NCI-H2227 (cell line): ENCODE measurements at regions not wholly inside any gene's neighbourhood (a gene's known extent, or its start where the extent isn't known, plus 50 kb on each side); places are given as distances from the start of the nearest gene placed in this dataset.

Experiments used
- DNase-seq: peaks from one replicate; lab custom pipeline; 2025; ENCODE audit not compliant: unreplicated experiment; lab: John Stamatoyannopoulos, UW

DNA sequence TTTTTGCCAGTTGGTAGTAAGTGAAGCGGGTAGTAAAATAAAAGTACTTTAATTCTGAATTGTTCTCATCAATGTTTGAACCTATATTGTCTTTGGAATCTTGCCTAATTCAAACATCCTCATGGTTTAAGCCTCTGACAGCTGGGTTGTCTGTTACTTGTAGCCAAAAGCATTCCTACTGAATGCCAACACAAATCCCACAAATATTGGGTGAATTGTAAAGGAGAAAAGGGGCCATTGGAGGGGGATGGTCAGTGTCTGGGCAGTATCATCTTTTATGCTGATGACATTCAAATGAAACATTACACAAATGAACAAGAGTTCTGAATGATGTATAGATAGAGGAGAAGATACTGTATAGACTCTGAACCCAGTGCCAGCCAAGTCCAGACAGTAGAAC, 309.5 kb downstream of the OSTF1 start:
- no peak for DNase-seq

DNA sequence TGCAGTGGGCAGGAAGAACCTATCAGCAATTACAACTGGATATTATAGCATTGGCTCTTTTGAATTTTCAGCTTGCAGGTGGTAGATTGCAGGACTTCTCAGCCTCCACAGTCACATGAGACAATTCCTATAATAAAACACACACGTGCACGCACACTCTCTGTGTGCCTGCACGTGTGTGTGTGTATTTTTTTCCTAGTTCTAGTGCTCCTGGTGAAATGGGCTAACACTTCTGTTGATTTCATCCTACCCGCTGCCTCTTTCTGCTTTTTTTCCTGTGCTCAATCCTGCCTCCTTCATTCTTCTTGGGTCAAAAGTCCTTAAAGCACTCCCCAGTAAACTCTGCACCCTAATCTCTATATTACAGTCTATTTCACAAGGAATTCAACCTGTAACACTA, 320.1 kb downstream of the OSTF1 start:
- no peak for DNase-seq

GRCh38 chr9:75410405-75410804, 322.1 kb downstream of the OSTF1 start:
- DNase-seq: no peak

DNA sequence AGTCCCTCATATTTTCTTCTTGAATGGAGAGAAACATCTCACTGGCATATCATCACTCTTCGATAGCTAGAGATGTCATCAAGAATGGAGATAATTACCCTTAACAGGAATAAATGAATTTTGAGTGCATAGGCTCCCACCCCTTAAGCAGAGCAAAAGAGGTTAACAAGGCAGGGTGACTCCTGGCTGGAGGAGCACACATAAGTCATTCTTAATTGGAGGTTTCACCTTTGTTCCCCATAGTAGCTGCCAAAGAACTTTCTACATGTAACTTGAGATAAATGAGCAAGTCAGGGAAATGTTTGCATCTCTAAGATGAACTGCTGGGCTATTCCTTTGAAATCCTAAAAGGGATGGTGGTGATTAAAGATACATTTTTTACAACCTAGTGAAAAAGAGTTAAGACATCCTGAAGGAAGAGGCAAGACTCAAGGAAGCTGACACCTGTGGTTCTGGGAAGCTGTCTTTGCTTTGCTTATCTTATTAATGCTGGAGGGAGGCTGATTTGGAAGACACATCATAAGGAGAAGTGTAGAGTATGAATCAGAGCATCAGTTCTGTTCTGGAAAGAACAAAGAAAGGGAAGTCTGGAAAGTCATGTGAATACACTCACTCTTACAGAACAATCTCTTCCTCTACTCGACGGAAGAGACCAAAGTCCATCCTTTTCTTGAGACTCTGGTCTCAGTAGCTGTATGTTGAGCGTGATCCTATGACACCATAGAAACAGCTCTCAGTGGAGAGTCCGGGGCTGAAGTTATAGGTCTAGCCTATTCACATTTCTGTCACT, 326.3 kb downstream of the OSTF1 start:
- DNase-seq: no peak

GRCh38 chr9:75417471-75417870, 329.2 kb downstream of the OSTF1 start:
- DNase-seq: no peak

GRCh38 chr9:75418518-75418917, 330.2 kb downstream of the OSTF1 start:
- no peak for DNase-seq

DNA sequence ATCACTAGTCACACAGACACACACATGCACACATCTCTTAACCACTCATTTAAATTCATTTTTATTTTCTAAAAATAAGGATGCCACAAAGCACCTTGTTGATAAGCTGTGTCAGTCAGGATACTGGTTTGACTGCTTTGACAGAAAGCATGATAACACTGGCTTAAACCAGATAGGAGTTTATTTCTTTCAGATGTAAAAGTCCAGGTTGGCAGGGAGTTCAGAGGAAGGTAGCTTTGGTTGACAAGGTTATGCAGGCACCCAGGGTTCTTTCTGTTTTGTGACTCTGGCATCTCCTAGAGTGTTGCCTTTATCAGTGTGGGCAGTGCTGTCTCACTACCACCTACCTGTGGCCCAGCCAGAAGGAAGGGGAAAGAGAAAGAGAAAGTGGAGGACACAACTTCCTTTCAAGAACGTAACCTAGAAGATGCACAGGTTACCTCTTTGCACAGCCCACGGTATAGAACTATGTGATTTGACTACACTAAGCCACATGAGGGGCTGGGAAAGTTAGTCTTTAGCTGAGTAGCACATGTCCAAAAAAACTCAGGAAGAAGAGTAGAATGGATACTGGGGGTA, 334.7 kb downstream of the OSTF1 start:
- no peak for DNase-seq

DNA sequence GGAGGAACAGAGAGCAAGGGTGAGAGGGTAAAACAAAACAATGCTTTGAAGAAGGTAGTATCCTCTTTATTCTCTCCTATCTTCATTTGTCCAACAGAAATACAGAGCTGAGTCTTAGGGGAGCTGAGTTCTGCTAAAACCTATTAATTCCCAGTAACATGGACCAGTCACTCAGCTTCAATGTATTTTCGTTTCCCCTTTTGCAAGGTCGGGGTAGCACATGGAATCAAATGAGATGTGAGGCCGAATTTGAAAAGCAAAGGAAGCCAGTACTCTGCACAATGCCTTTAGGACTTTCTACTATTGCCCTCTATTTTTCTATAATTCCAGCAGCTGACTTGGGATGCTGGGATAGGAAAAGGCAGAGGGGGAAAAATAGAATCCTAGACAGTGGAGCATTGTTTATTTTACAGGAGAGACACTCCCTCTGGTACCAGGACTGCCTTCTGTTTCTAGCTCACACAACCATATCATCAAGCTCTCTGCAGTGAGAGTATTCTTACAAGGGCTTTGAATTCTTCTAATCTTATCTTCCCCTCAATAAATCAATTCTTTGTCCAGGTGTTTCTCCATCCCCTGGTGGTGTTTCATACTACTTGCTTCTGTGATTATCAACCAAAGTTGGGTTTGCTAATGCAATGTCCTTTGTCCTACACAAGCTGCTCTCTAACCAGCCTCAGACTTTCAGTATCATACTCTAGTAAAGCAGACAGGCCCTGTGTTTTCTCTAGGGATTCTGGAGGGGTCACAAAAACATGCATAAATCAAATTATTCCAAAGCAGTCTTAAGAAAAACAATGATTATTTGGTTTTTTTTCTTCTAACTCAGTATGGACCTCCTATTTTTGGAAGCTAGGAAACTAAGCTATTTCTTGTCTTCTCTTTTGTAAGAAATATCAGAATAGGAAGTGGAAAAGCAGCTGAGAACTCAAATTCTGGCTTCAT, 341.5 kb downstream of the OSTF1 start:
- DNase-seq: no peak

DNA sequence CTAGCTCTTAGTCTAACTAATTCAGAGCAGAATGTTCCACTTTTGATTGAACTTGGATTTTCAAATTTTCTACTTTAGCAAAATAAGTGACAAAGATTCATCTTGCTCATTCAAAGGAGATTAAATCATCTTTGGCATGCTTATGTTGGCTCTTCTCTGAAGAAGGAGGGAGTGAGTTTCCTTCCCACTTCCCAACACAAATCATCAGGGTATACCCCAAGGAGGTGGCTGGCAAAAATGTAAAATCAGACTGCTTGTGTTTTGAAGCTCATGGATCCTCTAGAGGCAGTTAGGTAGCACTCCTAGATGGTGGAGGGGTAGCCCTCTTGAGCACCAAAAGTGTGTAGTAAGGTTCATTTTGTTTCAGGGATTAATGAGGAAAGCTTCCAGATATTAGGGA, 343.1 kb downstream of the OSTF1 start:
- DNase-seq: no peak

- DNase-seq: no peak
Observed at GRCh38 chr9:75432386-75432785, 344.1 kb downstream of the OSTF1 start.

- DNase-seq: no peak
Observed at GRCh38 chr9:75432888-75433287, 344.6 kb downstream of the OSTF1 start.

DNA sequence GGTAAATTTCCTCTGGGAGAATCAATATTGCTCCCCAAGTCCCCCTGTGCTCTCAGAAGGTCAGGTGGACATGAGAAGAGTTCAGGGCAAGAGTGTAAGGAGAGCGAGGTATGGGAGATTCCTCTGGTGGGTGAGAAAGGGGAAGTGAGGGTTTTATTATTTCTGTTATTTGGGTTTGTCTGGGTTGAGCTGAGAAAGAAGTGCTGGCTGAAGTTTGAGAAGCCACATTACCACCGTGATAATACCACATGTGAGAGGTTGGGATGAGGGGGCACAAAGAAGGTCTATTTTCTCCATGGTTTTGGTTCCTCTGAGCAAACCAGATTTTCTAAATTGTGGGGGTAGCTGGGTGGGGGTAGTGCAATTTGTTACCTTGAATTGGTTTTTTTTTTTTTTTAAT, 350.4 kb downstream of the OSTF1 start:
- DNase-seq: no peak

DNA sequence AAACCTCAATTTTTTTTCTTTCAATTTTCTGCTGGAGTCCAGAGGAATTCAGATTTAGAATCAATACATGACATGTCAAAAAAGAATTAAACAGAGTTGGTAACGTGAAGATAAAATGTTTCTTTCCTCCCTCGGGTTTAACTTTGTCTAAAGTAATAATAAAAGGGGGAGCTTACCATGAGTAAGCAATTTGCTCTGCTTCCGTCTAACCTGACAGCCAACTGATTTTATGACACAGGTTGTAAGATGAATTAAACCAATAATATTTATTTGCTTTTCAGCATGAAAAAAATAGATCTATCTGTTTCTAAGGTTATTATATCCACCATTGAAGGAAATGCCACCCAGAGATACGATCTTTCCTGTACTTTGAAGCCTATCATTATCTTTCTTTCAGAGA, 352.6 kb downstream of the OSTF1 start:
- no peak for DNase-seq

- DNase-seq: no peak
Observed at GRCh38 chr9:75445144-75445543, 356.8 kb downstream of the OSTF1 start.

- DNase-seq: no peak
Observed at GRCh38 chr9:75447281-75447680, 359.0 kb downstream of the OSTF1 start.

GRCh38 chr9:75448281-75448680, 360.0 kb downstream of the OSTF1 start:
- no peak for DNase-seq

DNA sequence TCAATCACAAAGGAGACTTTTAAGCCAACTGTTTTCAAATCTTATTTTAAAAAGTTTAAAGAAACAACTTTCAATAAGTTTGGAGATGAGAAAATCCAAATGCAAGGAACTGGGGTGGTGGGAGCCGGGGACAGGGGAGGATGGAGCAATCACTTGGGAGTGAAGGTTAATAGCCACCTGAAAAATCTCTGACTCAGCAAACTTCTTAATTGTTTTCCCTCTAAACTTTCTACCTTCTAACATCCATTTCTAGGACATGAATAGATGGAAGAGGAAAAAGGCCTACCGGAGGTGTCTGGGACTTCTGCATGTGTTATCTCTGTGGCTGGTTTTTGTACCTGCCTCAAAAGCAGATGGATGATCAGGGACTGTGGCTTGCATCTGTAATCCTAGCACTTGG, 360.6 kb downstream of the OSTF1 start:
- no peak for DNase-seq

DNA sequence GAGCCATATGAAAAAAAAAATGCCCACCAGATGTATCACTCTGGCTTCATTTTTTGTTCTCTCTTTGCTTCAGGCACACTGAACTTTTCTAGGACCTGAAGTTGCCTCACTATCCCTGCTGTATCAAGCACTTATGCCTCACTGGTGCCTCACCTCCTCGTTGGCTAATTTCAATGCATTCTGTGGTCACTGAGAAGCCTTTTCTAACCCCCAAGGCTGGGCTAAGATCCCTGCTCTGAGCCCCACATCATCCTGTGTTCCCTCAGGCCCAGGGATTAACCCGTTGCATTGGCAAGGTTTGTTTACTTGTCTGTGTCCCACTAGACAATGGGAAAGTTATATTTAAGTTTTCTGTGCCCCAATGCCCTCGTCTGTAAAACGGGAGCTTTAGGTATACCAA, 362.7 kb downstream of the OSTF1 start:
- no peak for DNase-seq

DNA sequence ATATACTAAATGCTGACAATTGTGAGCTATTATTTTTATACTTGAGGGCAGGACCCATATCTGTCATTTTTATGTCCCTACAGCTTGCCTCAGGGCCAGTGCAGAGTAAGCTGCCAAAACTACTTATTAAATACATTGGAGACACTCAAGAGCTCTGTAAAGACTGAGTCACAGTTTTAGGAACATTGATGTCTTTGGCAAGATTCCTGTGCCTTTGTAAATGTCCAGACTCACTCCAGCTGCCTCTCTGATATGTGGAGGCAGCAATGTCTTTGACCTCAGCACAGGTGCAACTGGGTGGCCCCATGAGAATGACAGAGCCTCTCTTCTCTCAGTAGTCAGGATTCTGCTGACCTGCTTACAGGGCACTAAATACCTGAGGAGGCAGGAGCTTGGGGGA, 363.2 kb downstream of the OSTF1 start:
- DNase-seq: no peak

- DNase-seq: no peak
Observed at GRCh38 chr9:75452512-75452911, 364.2 kb downstream of the OSTF1 start.

DNA sequence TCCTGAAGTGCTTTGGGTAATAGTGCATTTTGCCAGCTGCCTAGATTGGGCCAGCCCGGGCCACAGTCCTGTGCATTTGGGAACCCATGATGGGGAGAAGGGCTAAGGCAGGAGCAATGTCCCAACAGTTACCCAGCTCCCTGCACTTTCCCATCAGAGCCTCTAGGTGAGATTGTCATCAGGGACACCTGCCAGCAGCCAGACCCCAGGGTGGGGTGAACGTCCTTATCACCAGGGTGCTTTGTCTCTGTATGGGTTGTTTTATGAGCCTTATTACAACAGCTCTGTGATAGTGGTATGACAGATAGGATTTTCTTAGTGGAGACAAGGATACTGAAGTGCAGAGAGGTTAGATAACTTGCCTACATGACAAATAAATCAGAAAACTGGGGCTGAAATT, 365.7 kb downstream of the OSTF1 start:
- DNase-seq: no peak

DNA sequence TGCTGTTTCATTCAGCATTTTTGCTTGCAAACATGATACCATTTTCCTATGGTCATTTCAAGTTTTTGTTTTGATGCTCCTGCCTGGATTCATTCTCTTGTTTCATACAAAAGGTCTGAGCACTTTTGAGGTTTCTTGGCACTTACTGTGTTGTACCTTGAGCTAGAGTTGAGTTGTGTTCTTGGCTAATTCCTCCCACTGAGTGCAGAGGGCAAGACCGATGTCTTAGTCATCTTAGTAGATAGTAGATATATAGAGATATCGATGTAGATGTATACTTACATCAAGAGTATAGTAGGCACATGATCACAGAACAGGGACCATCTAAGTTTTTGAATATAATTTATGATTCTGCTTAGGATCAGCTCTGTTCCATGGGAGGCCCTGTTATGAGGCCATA, 366.6 kb downstream of the OSTF1 start:
- no peak for DNase-seq
